ENCODE measurements at regions not wholly inside any gene's neighbourhood (a gene's known extent, or its start where the extent isn't known, plus 50 kb on each side); places are given as distances from the start of the nearest gene placed in this dataset.
"Not testable (repeated sequence)": the region's sequence is repeated elsewhere in the genome, so short reads cannot be mapped to it uniquely, and the experiment has no call there.

GRCh38 chr20:29079769-29080690, 2177.4 kb upstream of the DEFB115 start:
- H3K27me3 ChIP-seq, result no peaks in the 10 kb centered on the region
- no peaks in the 10 kb centered on the region for H3K36me3 ChIP-seq
- H3K4me3 ChIP-seq (ENCODE audit: low read depth, low read length), result peak overlapping the region; percentile 87
- DNase-seq, result peak; percentile 85
- H3K9me3 ChIP-seq, result no peaks in the 10 kb centered on the region
- H3K4me1 ChIP-seq, result no peaks in the 10 kb centered on the region
- TF ChIP-seq, protein P1, sequence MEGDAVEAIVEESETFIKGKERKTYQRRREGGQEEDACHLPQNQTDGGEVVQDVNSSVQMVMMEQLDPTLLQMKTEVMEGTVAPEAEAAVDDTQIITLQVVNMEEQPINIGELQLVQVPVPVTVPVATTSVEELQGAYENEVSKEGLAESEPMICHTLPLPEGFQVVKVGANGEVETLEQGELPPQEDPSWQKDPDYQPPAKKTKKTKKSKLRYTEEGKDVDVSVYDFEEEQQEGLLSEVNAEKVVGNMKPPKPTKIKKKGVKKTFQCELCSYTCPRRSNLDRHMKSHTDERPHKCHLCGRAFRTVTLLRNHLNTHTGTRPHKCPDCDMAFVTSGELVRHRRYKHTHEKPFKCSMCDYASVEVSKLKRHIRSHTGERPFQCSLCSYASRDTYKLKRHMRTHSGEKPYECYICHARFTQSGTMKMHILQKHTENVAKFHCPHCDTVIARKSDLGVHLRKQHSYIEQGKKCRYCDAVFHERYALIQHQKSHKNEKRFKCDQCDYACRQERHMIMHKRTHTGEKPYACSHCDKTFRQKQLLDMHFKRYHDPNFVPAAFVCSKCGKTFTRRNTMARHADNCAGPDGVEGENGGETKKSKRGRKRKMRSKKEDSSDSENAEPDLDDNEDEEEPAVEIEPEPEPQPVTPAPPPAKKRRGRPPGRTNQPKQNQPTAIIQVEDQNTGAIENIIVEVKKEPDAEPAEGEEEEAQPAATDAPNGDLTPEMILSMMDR (IDR thresholded peaks at IDR 0.05; ENCODE audit: low read depth, low read length), result peak; percentile 40

- not testable (repeated sequence) for H3K9me3 ChIP-seq; H3K4me3 ChIP-seq (ENCODE audit: low read depth, low read length); H3K4me1 ChIP-seq; H3K27me3 ChIP-seq; DNase-seq; H3K36me3 ChIP-seq
Measured at GRCh38 chr20:29081712-29082111, 2175.8 kb upstream of the DEFB115 start.

GRCh38 chr20:29085625-29086024, 2171.8 kb upstream of the DEFB115 start:
- TF ChIP-seq, protein P1 (IDR thresholded peaks at IDR 0.05; ENCODE audit: low read depth, low read length), result no peak
- no peak for DNase-seq
- Histone ChIP-seq H3K4me1 (no peaks in the 10 kb centered on the region), H3K4me3 (ENCODE audit: low read depth, low read length) (no peak overlapping the region), H3K27me3 (no peaks in the 10 kb centered on the region), H3K36me3 (no peaks in the 10 kb centered on the region), H3K9me3 (no peaks in the 10 kb centered on the region)

DNA sequence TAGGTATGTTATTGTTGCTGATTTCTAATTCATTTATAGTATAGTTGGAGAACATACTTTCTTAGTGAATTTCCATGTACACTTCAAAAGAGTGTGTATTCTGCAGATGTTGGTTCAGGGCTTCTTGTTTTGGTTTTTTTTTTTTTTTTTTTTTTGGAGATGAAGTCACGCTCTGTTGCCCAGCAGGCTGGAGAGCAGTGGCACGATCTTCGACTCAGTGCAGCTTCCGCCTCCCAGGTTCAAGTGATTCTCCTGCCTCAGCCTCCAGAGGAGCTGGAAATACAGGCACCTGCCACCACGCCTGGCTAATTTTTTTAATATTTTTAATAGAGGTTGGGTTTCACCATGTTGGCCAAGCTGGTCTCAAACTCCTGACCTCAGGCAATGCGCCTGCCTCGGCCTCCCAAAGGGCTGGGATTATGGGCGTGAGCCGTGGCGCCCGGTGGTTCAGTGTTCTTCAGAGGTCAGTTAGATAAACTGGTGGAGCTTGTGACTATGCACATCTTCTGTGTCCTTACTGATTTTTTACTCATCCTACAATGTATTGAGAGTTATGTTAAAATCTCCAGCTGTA, 2171.2 kb upstream of the DEFB115 start:
- not testable (repeated sequence) for H3K9me3 ChIP-seq, DNase-seq, H3K36me3 ChIP-seq

GRCh38 chr20:29086938-29087337, 2170.5 kb upstream of the DEFB115 start:
- TF ChIP-seq, protein P1 (IDR thresholded peaks at IDR 0.05; ENCODE audit: low read depth, low read length), result no peak
- H3K9me3 ChIP-seq, result no peaks in the 10 kb centered on the region
- no peak for DNase-seq

More for the DNA sequence above, 2171.2 kb upstream of the DEFB115 start:
- not testable (repeated sequence) for H3K4me1 ChIP-seq; H3K4me3 ChIP-seq (ENCODE audit: low read depth, low read length); H3K27me3 ChIP-seq

DNA sequence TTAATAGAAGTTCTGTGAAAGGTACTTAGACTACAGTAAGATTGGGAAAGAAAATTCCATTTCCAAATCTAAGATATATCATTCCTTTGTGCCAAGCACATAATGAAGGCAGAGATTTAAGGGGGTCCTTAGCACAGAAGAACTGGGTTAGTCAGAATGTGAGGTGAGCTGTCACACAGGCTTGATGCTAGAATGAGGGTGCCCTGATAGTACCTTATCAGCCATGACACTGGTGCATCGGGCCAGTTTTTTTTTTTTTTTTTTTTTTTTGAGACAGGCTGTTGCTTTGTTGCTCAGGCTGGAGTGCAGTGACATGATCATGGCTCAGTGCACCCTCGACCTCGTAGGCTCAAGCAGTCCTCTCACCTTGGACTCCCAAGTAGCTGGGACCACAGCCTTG, 2169.6 kb upstream of the DEFB115 start:
- H3K4me3 ChIP-seq (ENCODE audit: low read depth, low read length); H3K27me3 ChIP-seq; DNase-seq; H3K9me3 ChIP-seq; H3K36me3 ChIP-seq; H3K4me1 ChIP-seq: not testable (repeated sequence)

More at GRCh38 chr20:29086938-29087337, 2170.5 kb upstream of the DEFB115 start:
- no peak overlapping the region for H3K4me3 ChIP-seq (ENCODE audit: low read depth, low read length)
- no peaks in the 10 kb centered on the region for H3K36me3 ChIP-seq
- H3K27me3 ChIP-seq, result no peaks in the 10 kb centered on the region
- H3K4me1 ChIP-seq, result no peaks in the 10 kb centered on the region

DNA sequence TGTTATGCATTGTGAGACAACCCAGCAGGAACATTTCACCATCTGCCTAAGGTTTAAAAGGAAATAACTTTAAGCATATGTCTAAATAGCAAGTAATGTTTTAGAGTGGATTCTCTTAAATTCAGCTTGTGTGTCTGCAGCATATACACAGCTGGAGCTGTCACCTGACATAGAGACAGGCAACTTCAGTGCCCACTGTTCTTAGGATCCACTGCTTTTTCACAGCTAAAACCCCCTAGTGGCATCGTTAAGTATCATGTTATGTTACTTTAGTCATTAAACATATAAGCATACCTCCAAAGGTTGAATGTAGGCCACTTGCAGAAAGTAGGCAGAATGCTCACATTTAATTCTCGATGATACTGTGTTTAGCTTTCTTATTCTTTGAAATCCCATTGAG, 2169.0 kb upstream of the DEFB115 start:
- not testable (repeated sequence) for H3K4me1 ChIP-seq; H3K9me3 ChIP-seq; H3K36me3 ChIP-seq; H3K27me3 ChIP-seq; H3K4me3 ChIP-seq (ENCODE audit: low read depth, low read length)
- TF ChIP-seq, protein P1 (IDR thresholded peaks at IDR 0.05; ENCODE audit: low read depth, low read length), result peak; percentile 25
- peak; percentile 7 for DNase-seq

DNA sequence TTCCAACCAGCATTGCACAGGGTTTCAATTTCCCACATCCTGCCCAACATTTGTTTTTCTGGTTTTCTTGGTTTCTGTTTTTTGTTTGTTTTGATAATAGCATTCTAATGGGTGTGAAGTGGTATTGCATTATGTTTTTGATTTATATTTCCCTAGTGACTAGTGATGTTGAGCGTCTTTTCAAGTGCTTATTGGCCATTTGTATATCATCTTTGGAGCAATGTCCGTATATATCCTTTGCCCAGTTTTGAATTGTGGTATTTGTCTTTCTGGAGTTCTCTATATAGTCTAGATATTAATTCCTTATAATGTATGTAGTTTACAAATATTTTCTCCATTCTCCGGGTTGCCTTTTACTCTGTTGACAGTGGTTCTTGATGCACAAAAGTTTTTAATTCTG, 2168.1 kb upstream of the DEFB115 start:
- DNase-seq; H3K36me3 ChIP-seq; H3K27me3 ChIP-seq; H3K4me3 ChIP-seq (ENCODE audit: low read depth, low read length); H3K4me1 ChIP-seq; H3K9me3 ChIP-seq: not testable (repeated sequence)

DNA sequence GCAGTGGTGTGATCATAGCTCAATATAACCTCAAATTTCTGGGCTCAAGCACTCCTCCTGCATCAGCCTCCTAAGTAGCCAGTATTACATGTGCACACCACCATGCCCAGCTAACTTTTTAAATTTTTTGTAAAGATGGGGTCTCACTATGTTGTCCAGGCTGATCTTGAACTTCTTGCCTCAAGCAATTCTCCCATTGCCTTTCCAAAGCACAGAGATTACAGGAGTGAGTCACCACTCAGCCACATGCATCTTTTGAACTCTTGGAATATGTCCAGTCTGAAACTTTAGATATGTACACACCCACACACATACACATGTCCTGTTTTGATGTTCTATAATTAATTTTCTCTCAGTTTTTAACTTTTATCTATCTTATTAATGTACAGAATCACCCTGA, 2163.5 kb upstream of the DEFB115 start:
- H3K36me3 ChIP-seq; H3K4me3 ChIP-seq (ENCODE audit: low read depth, low read length); H3K27me3 ChIP-seq; H3K9me3 ChIP-seq; DNase-seq; H3K4me1 ChIP-seq: not testable (repeated sequence)

DNA sequence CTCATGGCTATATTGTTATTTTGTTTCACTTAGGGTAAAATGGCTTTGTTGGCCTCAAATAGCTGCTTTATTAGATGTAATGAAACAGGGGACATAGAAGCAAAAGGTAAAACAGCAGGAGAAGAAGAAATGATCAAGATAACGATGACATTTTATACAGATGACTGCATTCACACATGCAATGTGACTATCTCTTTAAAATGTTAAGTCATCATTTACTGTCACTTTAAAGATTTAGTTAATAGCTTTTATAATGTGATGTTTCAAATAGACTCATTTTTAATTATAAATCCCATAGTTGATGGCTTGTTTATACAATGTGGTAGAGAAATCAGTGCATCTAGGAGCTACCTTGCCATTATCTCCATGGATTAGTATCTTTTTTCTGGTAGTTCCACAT, 2160.8 kb upstream of the DEFB115 start:
- not testable (repeated sequence) for DNase-seq, H3K9me3 ChIP-seq

DNA sequence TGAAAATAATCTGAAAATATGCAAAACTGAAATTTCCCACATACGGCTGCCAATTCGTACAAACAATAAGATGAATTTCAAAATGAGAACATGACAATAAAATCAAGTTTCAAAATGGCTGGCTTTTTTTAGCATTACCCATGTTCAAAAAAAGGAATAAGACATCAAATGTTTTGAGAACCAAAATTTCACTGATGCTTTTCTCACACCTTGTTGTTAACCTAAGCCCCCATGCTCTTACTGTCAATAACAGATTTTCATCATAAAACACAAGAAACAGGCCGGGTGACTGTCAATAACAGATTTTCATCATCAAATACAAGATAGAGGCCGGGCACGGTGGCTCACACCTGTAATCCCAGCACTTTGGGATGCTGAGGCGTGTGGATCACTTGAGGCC, 2149.6 kb upstream of the DEFB115 start:
- H3K9me3 ChIP-seq; H3K27me3 ChIP-seq; DNase-seq; H3K4me3 ChIP-seq (ENCODE audit: low read depth, low read length); H3K4me1 ChIP-seq; H3K36me3 ChIP-seq: not testable (repeated sequence)

More for the DNA sequence above, 2160.8 kb upstream of the DEFB115 start:
- H3K36me3 ChIP-seq; H3K4me1 ChIP-seq; H3K27me3 ChIP-seq; H3K4me3 ChIP-seq (ENCODE audit: low read depth, low read length): not testable (repeated sequence)
